ENCODE measurements at regions not wholly inside any gene's neighbourhood (a gene's known extent, or its start where the extent isn't known, plus 50 kb on each side); places are given as distances from the start of the nearest gene placed in this dataset.

GRCh38 chr11:35077709-35078469 is 61.1 kb upstream of the CD44 start:
- peak; percentile 61 to 87 (median 64) for DNase-seq

- no peak for DNase-seq
Observed at GRCh38 chr11:35078470-35078735, 60.6 kb upstream of the CD44 start.

DNA sequence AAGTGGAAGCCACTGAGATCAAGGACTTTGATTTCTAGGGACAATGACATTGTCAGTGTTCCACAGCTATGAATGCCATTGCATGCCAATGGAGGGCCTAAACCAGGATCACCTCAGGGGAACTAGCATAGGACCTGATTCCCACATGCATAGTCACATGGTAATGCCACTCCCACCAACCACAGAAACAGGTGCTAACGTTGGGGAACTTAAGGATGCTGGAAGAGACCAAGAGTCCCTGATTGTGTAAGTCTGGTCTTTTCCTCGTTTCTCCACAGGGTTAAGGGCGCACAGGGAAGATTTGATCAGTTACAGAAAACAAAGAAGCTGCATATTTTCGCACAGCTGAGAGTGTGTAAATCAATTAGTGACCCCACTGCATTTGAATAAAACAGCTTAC is 59.4 kb upstream of the CD44 start:
- DNase-seq, result no peak

GRCh38 chr11:35082321-35083180 is 56.4 kb upstream of the CD44 start:
- peak; percentile 93 to 98 (median 96) for DNase-seq

- peak in 1 of 4 experiments; percentile 47 for DNase-seq
Observed at GRCh38 chr11:35083181-35083430, 55.9 kb upstream of the CD44 start.

DNA sequence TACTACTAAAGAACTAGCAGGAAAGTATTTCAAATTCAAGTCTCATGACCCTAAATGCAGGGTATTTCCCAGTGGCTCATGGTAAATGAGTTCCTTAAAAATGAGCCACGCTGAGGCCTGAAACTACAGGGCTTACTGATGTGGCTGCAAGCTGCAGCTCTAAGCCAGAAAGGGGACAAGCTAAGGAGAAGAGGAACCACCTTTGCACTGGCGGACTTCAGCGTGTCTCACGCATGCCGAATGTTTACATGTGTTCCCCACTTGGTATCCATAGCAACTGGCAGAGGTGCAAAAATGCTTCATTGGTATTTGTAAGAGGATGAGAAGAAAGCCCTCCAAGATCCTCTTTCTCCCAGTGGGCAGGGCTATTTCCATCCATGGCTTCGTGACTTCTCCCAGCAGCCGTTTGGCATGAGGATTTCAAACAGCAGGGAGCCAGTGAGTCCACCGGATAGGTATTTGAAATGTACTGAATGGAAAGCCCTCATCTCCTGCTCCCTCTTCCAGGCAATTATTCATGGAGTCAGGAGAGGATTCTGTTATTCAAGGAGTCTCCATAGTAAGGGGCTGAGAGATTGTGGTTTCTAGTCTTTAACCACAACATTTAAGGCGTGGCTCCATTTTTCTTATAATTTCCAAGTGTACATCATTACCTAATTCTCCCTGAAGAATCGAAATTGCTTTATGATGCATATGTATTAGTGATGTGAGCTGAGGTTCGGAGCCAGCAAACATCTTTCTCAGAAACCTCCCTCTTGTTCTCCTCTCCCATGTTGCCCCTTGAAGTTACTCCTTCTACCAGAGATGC is 55.3 kb upstream of the CD44 start:
- peak; percentile 96 to 100 (median 97) for DNase-seq

- no peak for DNase-seq
Observed at GRCh38 chr11:35084817-35085440, 54.0 kb upstream of the CD44 start.

DNA sequence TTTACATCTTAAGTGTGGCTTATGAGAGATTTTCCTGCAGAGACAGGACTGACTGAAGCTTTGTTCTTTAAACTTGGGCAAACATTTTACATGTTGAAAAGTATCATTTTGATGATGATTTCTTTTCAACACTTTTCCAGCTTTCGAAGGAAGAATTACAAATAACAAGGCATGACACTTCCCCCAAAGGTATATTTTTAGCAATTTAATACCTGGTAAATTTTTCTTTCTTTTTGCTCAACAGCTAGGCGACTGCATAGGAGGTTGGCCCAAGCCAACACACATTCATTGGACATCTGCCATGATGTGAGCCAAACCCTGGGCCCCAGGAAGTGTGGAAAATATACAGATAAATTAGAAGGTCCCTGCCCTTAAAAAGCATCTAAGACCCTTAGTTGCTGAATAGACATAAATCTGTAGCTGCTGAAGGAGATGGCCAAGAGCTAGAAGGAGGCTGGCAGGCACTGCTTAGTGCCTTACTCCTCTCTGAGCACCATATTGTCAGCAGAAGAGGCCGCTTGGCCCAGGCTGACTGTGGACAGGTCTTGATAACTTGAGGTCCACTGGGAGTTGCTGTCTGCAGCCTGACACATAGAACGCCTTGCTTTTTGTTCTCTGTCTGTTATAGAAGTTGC is 53.3 kb upstream of the CD44 start:
- no peak for DNase-seq

DNA sequence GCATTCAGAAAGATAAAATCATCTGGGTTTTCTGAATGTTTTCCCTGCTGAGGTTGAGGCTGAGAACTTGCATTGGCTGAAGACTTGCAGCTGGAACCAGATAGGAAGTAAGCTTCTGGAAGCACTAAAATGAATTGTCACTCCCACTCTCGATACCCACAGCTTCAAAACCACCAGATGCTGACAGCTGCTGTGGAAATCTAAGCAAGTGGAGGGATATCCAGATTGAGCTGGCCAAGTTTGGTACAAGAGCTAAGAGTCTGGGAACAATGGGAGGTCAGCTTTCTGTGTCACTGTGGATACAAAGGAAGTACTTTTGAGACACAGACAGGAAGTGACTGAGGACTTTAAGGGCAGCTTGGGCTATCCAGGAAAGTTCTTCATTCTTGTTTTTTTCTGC is 51.3 kb upstream of the CD44 start:
- DNase-seq, result peak; percentile 62 to 80 (median 69)

- DNase-seq, result peak in 3 of 4 experiments; percentile 34 to 54 (median 48)
Observed at GRCh38 chr11:35088226-35088625, 50.7 kb upstream of the CD44 start.

DNA sequence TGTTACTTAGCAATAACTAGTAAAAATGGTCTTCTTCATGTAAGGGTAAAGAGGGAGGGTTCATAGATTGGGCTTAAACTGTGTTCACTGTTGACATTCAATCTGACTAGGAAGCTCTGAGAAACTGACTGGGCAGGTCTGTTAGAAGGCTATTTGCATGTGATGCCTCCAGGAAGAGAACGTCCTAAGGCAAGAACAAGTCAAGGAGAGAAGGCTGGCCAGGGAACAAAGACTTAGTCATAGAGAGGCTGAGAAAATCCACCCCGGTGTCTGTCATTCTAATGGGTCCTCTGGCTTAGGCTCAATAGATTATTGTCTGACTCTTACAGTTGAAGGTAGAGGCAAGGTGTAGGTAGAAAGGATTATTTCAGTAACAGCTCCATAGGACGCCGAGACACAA is 50.3 kb upstream of the CD44 start:
- DNase-seq, result no peak
